Fibroblast of lung (primary cell): ENCODE measurements at regions not wholly inside any gene's neighbourhood (a gene's known extent, or its start where the extent isn't known, plus 50 kb on each side); places are given as distances from the start of the nearest gene placed in this dataset.

Experiments
- DNase-seq, 2 donors: peaks; one replicate each; pipeline versions ENCODE4 v3.0.0 to v3.0.0-alpha.2; 2010; ENCODE audit warnings: low read depth in 2 of 2
- H2AFZ ChIP-seq: 2 replicates; pipeline ENCODE4 v1.5.1; 2012; ENCODE audit warnings: low read length, control low read depth, inconsistent platforms
- H3K27ac ChIP-seq: 2 replicates; pipeline ENCODE4 v1.5.1; 2011; ENCODE audit warnings: low read length, control low read depth; ENCODE audit not compliant: insufficient read depth
- H3K27me3 ChIP-seq: 2 replicates; pipeline ENCODE4 v1.5.1; 2011; ENCODE audit warnings: mild to moderate bottlenecking, low read length; ENCODE audit not compliant: control insufficient read depth, insufficient read depth
- H3K36me3 ChIP-seq: 2 replicates; pipeline ENCODE4 v1.5.1; 2011; ENCODE audit warnings: low read length; ENCODE audit not compliant: control insufficient read depth, insufficient read depth
- H3K4me1 ChIP-seq: 2 replicates; pipeline ENCODE4 v1.5.1; 2011; ENCODE audit warnings: low read length; ENCODE audit not compliant: control insufficient read depth, insufficient read depth; ENCODE audit errors: extremely low read depth
- H3K4me2 ChIP-seq: 2 replicates; pipeline ENCODE4 v1.5.1; 2011; ENCODE audit warnings: low read length, control low read depth; ENCODE audit not compliant: insufficient read depth; ENCODE audit errors: extremely low read depth
- H3K4me3 ChIP-seq, 4 experiments: fragments of 200-600 bp in 1 of 4; sonication (generic) in 1 of 4; replicated peaks in 1 of 4; 2 replicates each; pipeline ENCODE4 v1.5.1; 2011 to 2016; ENCODE audit warnings: low read length in 4 of 4, low read depth in 3 of 4, mild to moderate bottlenecking in 3 of 4, control low read depth in 2 of 4, inconsistent platforms in 1 of 4, mixed read lengths in 1 of 4; ENCODE audit not compliant: insufficient read depth in 1 of 4; ENCODE audit errors: control extremely low read depth in 1 of 4
- H3K79me2 ChIP-seq: 2 replicates; pipeline ENCODE4 v1.5.1; 2012; ENCODE audit warnings: mild to moderate bottlenecking, low read length, inconsistent platforms; ENCODE audit not compliant: control insufficient read depth, insufficient read depth
- H3K9ac ChIP-seq: 2 replicates; pipeline ENCODE4 v1.5.1; 2011; ENCODE audit warnings: mild to moderate bottlenecking, low read length, control low read depth; ENCODE audit not compliant: insufficient read depth
- H3K9me3 ChIP-seq: 2 replicates; pipeline ENCODE4 v1.5.1; 2012; ENCODE audit warnings: low read depth, low read length; ENCODE audit not compliant: control insufficient read depth, insufficient read depth
- H4K20me1 ChIP-seq: 2 replicates; pipeline ENCODE4 v1.5.1; 2011; ENCODE audit warnings: low read length; ENCODE audit not compliant: control insufficient read depth, insufficient read depth; ENCODE audit errors: extremely low read depth
- EZH2 ChIP-seq: IDR thresholded peaks from 2 replicates; pipeline ENCODE4 v1.5.1; 2012; ENCODE audit warnings: low read length, control low read depth, mild to moderate bottlenecking; ENCODE audit errors: missing control alignments
- TF ChIP-seq, protein P1 (sequence below), 2 donors: IDR thresholded peaks in 1 of 2; conservative IDR thresholded peaks in 1 of 2; 1 replicate in 1 of 2; 2 replicates in 1 of 2; pipeline ENCODE4 v1.5.1; 2011 to 2012; ENCODE audit warnings: low read length in 2 of 2, control low read depth in 1 of 2, inconsistent platforms in 1 of 2, low read depth in 1 of 2, mild to moderate bottlenecking in 1 of 2

DNA sequence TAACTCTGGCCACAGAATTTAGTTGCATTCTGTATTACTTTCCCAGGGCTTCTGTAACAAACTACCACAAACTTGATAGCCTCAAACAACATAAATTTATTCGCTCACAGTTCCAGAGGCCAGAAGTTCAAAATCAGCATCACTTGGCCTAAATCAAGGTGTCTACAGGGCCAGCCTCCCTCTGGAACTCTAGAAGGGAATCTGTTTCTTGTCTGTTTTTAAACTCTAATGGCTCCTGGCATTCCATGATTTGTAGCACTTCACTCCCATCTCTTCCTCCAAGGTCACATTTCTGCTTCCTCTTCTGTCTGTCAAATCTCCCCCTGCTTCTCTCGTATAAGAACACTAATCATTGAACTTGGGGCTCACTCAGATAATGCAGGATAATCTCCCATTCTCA, 151.9 kb upstream of the ARPP21 start:
- no peak overlapping the region for H3K4me3 ChIP-seq
- no peaks in the 10 kb centered on the region for H3K79me2 ChIP-seq
- H3K4me1 ChIP-seq, result no peaks in the 10 kb centered on the region
- H2AFZ ChIP-seq, result no peak overlapping the region
- H3K9me3 ChIP-seq, result no peaks in the 10 kb centered on the region
- TF ChIP-seq, protein P1, sequence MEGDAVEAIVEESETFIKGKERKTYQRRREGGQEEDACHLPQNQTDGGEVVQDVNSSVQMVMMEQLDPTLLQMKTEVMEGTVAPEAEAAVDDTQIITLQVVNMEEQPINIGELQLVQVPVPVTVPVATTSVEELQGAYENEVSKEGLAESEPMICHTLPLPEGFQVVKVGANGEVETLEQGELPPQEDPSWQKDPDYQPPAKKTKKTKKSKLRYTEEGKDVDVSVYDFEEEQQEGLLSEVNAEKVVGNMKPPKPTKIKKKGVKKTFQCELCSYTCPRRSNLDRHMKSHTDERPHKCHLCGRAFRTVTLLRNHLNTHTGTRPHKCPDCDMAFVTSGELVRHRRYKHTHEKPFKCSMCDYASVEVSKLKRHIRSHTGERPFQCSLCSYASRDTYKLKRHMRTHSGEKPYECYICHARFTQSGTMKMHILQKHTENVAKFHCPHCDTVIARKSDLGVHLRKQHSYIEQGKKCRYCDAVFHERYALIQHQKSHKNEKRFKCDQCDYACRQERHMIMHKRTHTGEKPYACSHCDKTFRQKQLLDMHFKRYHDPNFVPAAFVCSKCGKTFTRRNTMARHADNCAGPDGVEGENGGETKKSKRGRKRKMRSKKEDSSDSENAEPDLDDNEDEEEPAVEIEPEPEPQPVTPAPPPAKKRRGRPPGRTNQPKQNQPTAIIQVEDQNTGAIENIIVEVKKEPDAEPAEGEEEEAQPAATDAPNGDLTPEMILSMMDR (conservative IDR thresholded peaks at IDR 0.05 in 1 of 2, IDR thresholded peaks at IDR 0.05 in 1 of 2; ENCODE audit: low read depth in 1 of 2, low read length in 2 of 2), result no peak
- H3K36me3 ChIP-seq, result no peaks in the 10 kb centered on the region
- H4K20me1 ChIP-seq, result no peaks in the 10 kb centered on the region
- no peak overlapping the region for H3K4me2 ChIP-seq
- no peak for DNase-seq
- no peak overlapping the region for H3K27ac ChIP-seq
- no peaks in the 10 kb centered on the region for H3K27me3 ChIP-seq
- no peak overlapping the region for H3K9ac ChIP-seq

DNA sequence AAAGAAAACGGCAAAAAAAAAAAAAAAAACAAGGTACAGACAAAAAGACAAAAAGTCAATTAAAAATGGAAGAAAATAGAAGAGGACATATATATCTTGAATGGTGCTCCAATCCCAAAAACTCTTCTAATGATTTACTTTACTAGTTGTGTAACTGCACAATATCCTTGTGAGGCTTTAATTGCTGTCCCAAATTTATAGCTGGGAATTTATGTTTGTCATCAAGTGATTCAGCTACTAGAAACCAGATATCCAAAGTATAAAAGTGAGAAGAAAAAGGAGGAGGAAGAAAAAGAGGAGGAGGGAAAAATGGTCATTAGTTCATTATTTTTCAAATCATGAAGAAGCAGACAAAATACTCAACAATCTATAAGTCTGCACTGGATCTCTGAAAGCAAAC, 150.8 kb upstream of the ARPP21 start:
- Histone ChIP-seq H2AFZ (no peak overlapping the region), H3K9ac (no peak overlapping the region), H3K27me3 (no peaks in the 10 kb centered on the region), H3K79me2 (no peaks in the 10 kb centered on the region), H3K4me1 (no peaks in the 10 kb centered on the region), H4K20me1 (no peaks in the 10 kb centered on the region), H3K4me2 (no peak overlapping the region), H3K4me3 (no peak overlapping the region), H3K36me3 (no peaks in the 10 kb centered on the region), H3K9me3 (no peaks in the 10 kb centered on the region), H3K27ac (no peak overlapping the region)
- TF ChIP-seq, protein P1 (conservative IDR thresholded peaks at IDR 0.05 in 1 of 2, IDR thresholded peaks at IDR 0.05 in 1 of 2; ENCODE audit: low read depth in 1 of 2, low read length in 2 of 2), result no peak
- no peak for TF ChIP-seq EZH2
- DNase-seq, result no peak

DNA sequence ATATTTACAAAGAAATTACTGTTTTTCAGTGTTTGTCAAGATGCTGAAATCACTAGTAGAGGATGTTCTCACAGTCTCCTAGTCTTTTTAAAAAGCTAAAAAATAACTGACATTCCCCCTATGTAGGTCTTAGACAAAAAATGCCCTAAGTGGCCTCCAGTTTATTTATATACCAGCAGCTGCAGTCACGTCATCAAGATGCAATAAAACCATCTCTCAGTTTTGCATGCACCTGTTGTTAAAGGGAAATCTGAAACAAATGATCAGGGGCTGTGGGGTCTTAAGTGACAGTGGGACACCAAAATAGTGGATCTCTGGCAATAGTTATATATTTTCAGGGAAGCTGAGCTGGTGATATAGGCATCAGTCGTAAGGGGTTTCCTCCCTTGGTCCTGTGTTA, 146.5 kb upstream of the ARPP21 start:
- H2AFZ ChIP-seq, result no peak overlapping the region
- no peaks in the 10 kb centered on the region for H3K9me3 ChIP-seq
- H3K4me3 ChIP-seq, result no peak overlapping the region
- no peaks in the 10 kb centered on the region for H3K36me3 ChIP-seq
- H4K20me1 ChIP-seq, result no peaks in the 10 kb centered on the region
- DNase-seq, result no peak
- no peak overlapping the region for H3K27ac ChIP-seq
- TF ChIP-seq, protein P1 (conservative IDR thresholded peaks at IDR 0.05 in 1 of 2, IDR thresholded peaks at IDR 0.05 in 1 of 2; ENCODE audit: low read depth in 1 of 2, low read length in 2 of 2), result no peak
- no peak for TF ChIP-seq EZH2
- no peak overlapping the region for H3K9ac ChIP-seq
- no peaks in the 10 kb centered on the region for H3K79me2 ChIP-seq
- H3K27me3 ChIP-seq, result no peaks in the 10 kb centered on the region
- no peak overlapping the region for H3K4me2 ChIP-seq
- no peaks in the 10 kb centered on the region for H3K4me1 ChIP-seq
